Activated CD4-positive, alpha-beta T cell treated with anti-CD3 and anti-CD28 coated beads for 24 hours (primary cell): ENCODE measurements at regions not wholly inside any gene's neighbourhood (a gene's known extent, or its start where the extent isn't known, plus 50 kb on each side); places are given as distances from the start of the nearest gene placed in this dataset.

Experiments
- DNase-seq, 2 donors: peaks; one replicate each; pipeline ENCODE4 v3.0.0-alpha.2; 2020; ENCODE audit warnings: low read depth in 2 of 2

GRCh38 chr5:171603591-171603990 is 182.0 kb upstream of the SMIM23 start:
- DNase-seq, result no peak

- no peak for DNase-seq
Observed at GRCh38 chr5:171604195-171604594, 181.4 kb upstream of the SMIM23 start.

GRCh38 chr5:171606414-171607024 is 179.1 kb upstream of the SMIM23 start:
- no peak for DNase-seq

GRCh38 chr5:171607863-171608262 is 177.8 kb upstream of the SMIM23 start:
- DNase-seq, result no peak

- DNase-seq, result no peak
Observed at GRCh38 chr5:171609806-171610452, 175.7 kb upstream of the SMIM23 start.

- no peak for DNase-seq
Observed at GRCh38 chr5:171610686-171611085, 174.9 kb upstream of the SMIM23 start.

- DNase-seq, result no peak
Observed at GRCh38 chr5:171612749-171613148, 172.9 kb upstream of the SMIM23 start.

GRCh38 chr5:171614511-171614910 is 171.1 kb upstream of the SMIM23 start:
- DNase-seq, result no peak

- DNase-seq, result no peak
Observed at GRCh38 chr5:171614971-171615653, 170.5 kb upstream of the SMIM23 start.

- DNase-seq, result no peak
Observed at GRCh38 chr5:171615705-171616640, 169.6 kb upstream of the SMIM23 start.

GRCh38 chr5:171617266-171617665 is 168.4 kb upstream of the SMIM23 start:
- no peak for DNase-seq

GRCh38 chr5:171617817-171618591 is 167.6 kb upstream of the SMIM23 start:
- no peak for DNase-seq

GRCh38 chr5:171619196-171619595 is 166.4 kb upstream of the SMIM23 start:
- DNase-seq, result no peak

GRCh38 chr5:171619744-171620143 is 165.9 kb upstream of the SMIM23 start:
- DNase-seq, result no peak

- DNase-seq, result no peak
Observed at GRCh38 chr5:171622010-171622409, 163.6 kb upstream of the SMIM23 start.

- no peak for DNase-seq
Observed at GRCh38 chr5:171623107-171623506, 162.5 kb upstream of the SMIM23 start.

GRCh38 chr5:171623551-171624097 is 162.0 kb upstream of the SMIM23 start:
- no peak for DNase-seq

- no peak for DNase-seq
Observed at GRCh38 chr5:171624396-171624795, 161.2 kb upstream of the SMIM23 start.

GRCh38 chr5:171625646-171626045 is 160.0 kb upstream of the SMIM23 start:
- DNase-seq, result no peak

- DNase-seq, result no peak
Observed at GRCh38 chr5:171627936-171628632, 157.5 kb upstream of the SMIM23 start.
